K562 (cell line): ENCODE measurements at regions not wholly inside any gene's neighbourhood (a gene's known extent, or its start where the extent isn't known, plus 50 kb on each side); places are given as distances from the start of the nearest gene placed in this dataset.
A peak's percentile ranks its signal among the peaks of the same experiment; 100 is the strongest.

Experiments
- ATAC-seq: fragments of 200-7000 bp; cut with Tn5 transposase; 3 replicates; pipeline ENCODE4 v1.9.1; 2020; ENCODE audit warnings: moderate library complexity
- BruUV-seq: library from RNA; stranded (reverse); fragments of 400-500 nt; replicated peaks from 2 replicates; lab custom pipeline; 2021; lab: Mats Ljungman, UMichigan
- CTCF ChIA-PET: fragments of 300-600 bp; formaldehyde crosslinking; extraction: SDS; loops from one replicate; lab custom pipeline; 2021; ENCODE audit warnings: low intra/inter-chr PET ratio; lab: Yijun Ruan, JAX
- POLR2A ChIA-PET: fragments of 300-600, 350-650 bp; sonication (Branson Sonifier 250); formaldehyde crosslinking; extraction: SDS; loops from one replicate; lab custom pipeline; 2021; ENCODE audit warnings: antibody characterized with exemption, inconsistent platforms; lab: Yijun Ruan, JAX
- DNase-seq, 4 experiments: peaks; one replicate each; pipeline versions ENCODE4 v3.0.0 to v3.0.0-alpha.2; 2011 to 2018; ENCODE audit warnings: low spot score in 3 of 4, mixed read lengths in 3 of 4; ENCODE audit errors: extremely low read depth in 1 of 4
- FAIRE-seq: peaks from 2 replicates; lab custom pipeline; 2011; peaks lifted over from hg19 to GRCh38; lab: Jason Lieb, UNC
- H2AFZ ChIP-seq: 2 replicates; pipeline ENCODE4 v1.6.0; 2011; ENCODE audit warnings: low read depth, low read length, control low read depth, inconsistent platforms
- H3K27ac ChIP-seq: fragments of 200-600 bp; 3 replicates; pipeline ENCODE4 v1.8.0; 2011; ENCODE audit warnings: low read depth, mild to moderate bottlenecking, control low read depth, inconsistent platforms, low read length, moderate library complexity, mixed read lengths; ENCODE audit errors: extremely low read depth
- H3K27me3 ChIP-seq, 2 experiments: fragments of 300-600 bp in 1 of 2; 2 replicates in 1 of 2; 3 replicates in 1 of 2; pipeline versions ENCODE4 v1.6.0 to v1.8.0; 2011; ENCODE audit warnings: inconsistent platforms in 2 of 2, low read length in 2 of 2, mild to moderate bottlenecking in 1 of 2, mixed read lengths in 1 of 2, moderate library complexity in 1 of 2; ENCODE audit not compliant: control insufficient read depth in 2 of 2, insufficient read depth in 2 of 2
- H3K36me3 ChIP-seq: fragments of 300-600 bp; 3 replicates; pipeline ENCODE4 v1.8.0; 2011; ENCODE audit warnings: mild to moderate bottlenecking, low read length, inconsistent platforms; ENCODE audit not compliant: control insufficient read depth, insufficient read depth
- H3K4me1 ChIP-seq, 2 experiments: fragments of 200-600 bp in 1 of 2; replicated peaks in 1 of 2; 2 replicates in 1 of 2; 3 replicates in 1 of 2; pipeline versions ENCODE4 v1.5.1 to v1.8.0; 2011; ENCODE audit warnings: inconsistent platforms in 2 of 2, low read length in 2 of 2, mild to moderate bottlenecking in 1 of 2, mixed read lengths in 1 of 2, moderate library complexity in 1 of 2; ENCODE audit not compliant: control insufficient read depth in 2 of 2, insufficient read depth in 2 of 2
- H3K4me2 ChIP-seq: 2 replicates; pipeline ENCODE4 v1.6.1; 2011; ENCODE audit warnings: low read length, control low read depth, inconsistent platforms, mixed read lengths; ENCODE audit not compliant: insufficient read depth
- H3K4me3 ChIP-seq: fragments of 200-600 bp; sonication (generic), shearing (Covaris generic); 2 replicates; pipeline ENCODE4 v1.5.1; 2016; ENCODE audit warnings: control low read depth, inconsistent platforms
- H3K79me2 ChIP-seq: fragments of 200-600 bp; 3 replicates; pipeline ENCODE4 v1.8.0; 2011; ENCODE audit warnings: low read length, inconsistent platforms; ENCODE audit not compliant: control insufficient read depth, insufficient read depth
- H3K9ac ChIP-seq, 2 experiments: 2 replicates each; pipeline versions ENCODE4 v1.6.0 to v1.6.1; 2011; ENCODE audit warnings: low read depth in 2 of 2, low read length in 2 of 2, control low read depth in 1 of 2, inconsistent platforms in 1 of 2, mild to moderate bottlenecking in 1 of 2, mixed read lengths in 1 of 2; ENCODE audit not compliant: insufficient read depth in 1 of 2
- H3K9me1 ChIP-seq: one replicate; pipeline ENCODE4 v1.6.0; 2011; ENCODE audit warnings: inconsistent platforms, mild to moderate bottlenecking, low read length, moderate library complexity; ENCODE audit not compliant: control insufficient read depth, insufficient read depth
- H3K9me3 ChIP-seq: replicated peaks from 2 replicates; pipeline ENCODE4 v1.5.1; 2011; ENCODE audit warnings: low read depth, low read length, inconsistent platforms; ENCODE audit not compliant: control insufficient read depth, insufficient read depth
- H4K20me1 ChIP-seq: replicated peaks from 2 replicates; pipeline ENCODE4 v1.6.1; 2011; ENCODE audit warnings: low read length, inconsistent platforms, mixed read lengths; ENCODE audit not compliant: control insufficient read depth, insufficient read depth
- BRCA1 ChIP-seq, 2 experiments: fragments of 450-650 bp in 1 of 2; sonication (generic) in 1 of 2; formaldehyde crosslinking in 1 of 2; IDR thresholded peaks; 2 replicates each; pipeline versions ENCODE4 v1.5.0 to v1.6.1; 2017 to 2020; ENCODE audit warnings: mild to moderate bottlenecking in 1 of 2, missing genetic modification reagents in 1 of 2
- CC2D1A ChIP-seq: fragments of 450-650 bp; IDR thresholded peaks from 2 replicates; pipeline ENCODE4 v1.6.1; 2017; ENCODE audit warnings: mild to moderate bottlenecking
- HNRNPLL ChIP-seq: fragments of 200-400 bp; formaldehyde crosslinking; IDR thresholded peaks from 2 replicates; pipeline ENCODE4 v1.6.1; 2017; ENCODE audit warnings: low read length, low read depth, mild to moderate bottlenecking; ENCODE audit not compliant: poor library complexity, severe bottlenecking
- ID3 ChIP-seq, 2 experiments: fragments of 250-450 bp in 1 of 2; fragments of 450-650 bp in 1 of 2; sonication (Bioruptor Pico) in 1 of 2; IDR thresholded peaks; 2 replicates each; pipeline versions ENCODE4 v1.6.1 to v1.8.0; 2016 to 2021; ENCODE audit warnings: mild to moderate bottlenecking in 2 of 2, moderate library complexity in 2 of 2, missing compliant biosample characterization in 1 of 2, missing genetic modification characterization in 1 of 2
- POU5F1 ChIP-seq: fragments of 150-350 bp; IDR thresholded peaks from 2 replicates; pipeline ENCODE4 v1.6.1; 2014; ENCODE audit warnings: borderline replicate concordance, low read length, low read depth, mild to moderate bottlenecking; ENCODE audit not compliant: partially characterized antibody
- TAF1 ChIP-seq: IDR thresholded peaks from 2 replicates; pipeline ENCODE4 v1.6.1; 2011; ENCODE audit warnings: mild to moderate bottlenecking, low read length, moderate library complexity; ENCODE audit not compliant: insufficient read depth, control insufficient read depth, severe bottlenecking; ENCODE audit errors: extremely low read depth
- TFAP4 ChIP-seq: sonication (generic); formaldehyde crosslinking; IDR thresholded peaks from 2 replicates; pipeline ENCODE4 v1.8.0; 2022; ENCODE audit warnings: missing genetic modification reagents, mild to moderate bottlenecking, moderate library complexity, borderline replicate concordance
- ZBTB26 ChIP-seq: fragments of 450-650 bp; formaldehyde crosslinking; IDR thresholded peaks from 2 replicates; pipeline ENCODE4 v1.4.0; 2022; ENCODE audit warnings: missing genetic modification characterization
- WGBS: fragments of 100-300 bp; shearing (Covaris generic); methylation state at CpG from one replicate; pipeline ENCODE4 v1.1.6; 2016; ENCODE audit warnings: low coverage, mixed read lengths; ENCODE audit not compliant: insufficient coverage; ENCODE audit errors: missing lambda C conversion rate; 5-methylcytosine and 5-hydroxymethylcytosine counted together
- in situ Hi-C: fragments of 300-500 bp; cut with MboI; formaldehyde crosslinking; loops from 4 replicates; pipeline ENCODE4 v1.15.0; 2018; ENCODE audit warnings: inconsistent platforms, mixed read lengths
- intact Hi-C: fragments of 100-400 bp; cut with micrococcal nuclease; formaldehyde crosslinking; loops from 2 replicates; pipeline ENCODE4 v1.14.2; 2022

- H4K20me1 ChIP-seq = no peaks in the 10 kb centered on the region
- DNase-seq (no peak), ATAC-seq (no peak), FAIRE-seq (no peak)
- 85% methylated on average over 3 of the region's 3 CpGs for WGBS
- H3K36me3 ChIP-seq = 0 out of 3 replicates have a peak, but pooled peaks cover 3% of the 10 kb centered on the region
- POLR2A ChIA-PET = interaction anchor here (1.2 kb wide), 1 partner anchor 30 kb away, joined by 3 read pairs; no protein-coding TSS in a partner anchor
- H3K4me1 ChIP-seq = peaks cover 19 to 42% of the 10 kb centered on the region in 2 experiments
- H3K9me1 ChIP-seq = no peaks in the 10 kb centered on the region
- H3K9me3 ChIP-seq = no peaks in the 10 kb centered on the region
- CTCF ChIA-PET = no interaction called here
- H3K27me3 ChIP-seq = no peaks in the 10 kb centered on the region
- no peak overlapping the region for H3K4me3 ChIP-seq
- no peak overlapping the region for H3K4me2 ChIP-seq
- in situ Hi-C loops = no loop called here
- H3K9ac ChIP-seq = peak overlapping the region in 1 of 2 experiments; percentile 59; a peak in 1 of 4 replicates
- BruUV-seq = no TSS peak
- H2AFZ ChIP-seq = no peak overlapping the region
- no peak for TF ChIP-seq HNRNPLL
- no peak for TF ChIP-seq ID3 (CRISPR knock-in tag; IDR thresholded peaks at IDR 0.05)
- no peak for TF ChIP-seq ID3 (tag; IDR thresholded peaks at IDR 0.05)
- TF ChIP-seq TAF1 = no peak
- TF ChIP-seq ZBTB26 (CRISPR knock-in tag) = no peak
- no peak for TF ChIP-seq POU5F1
- no peak for TF ChIP-seq CC2D1A
- TF ChIP-seq TFAP4 = no peak
- no peak for TF ChIP-seq BRCA1 (IDR thresholded peaks at IDR 0.05)
- no peak for TF ChIP-seq BRCA1 (CRISPR knock-in tag; IDR thresholded peaks at IDR 0.05)
- no peaks in the 10 kb centered on the region for H3K79me2 ChIP-seq
- H3K27ac ChIP-seq = peak overlapping the region; percentile 88
- intact Hi-C loops = loop anchor here (5.0 to 10.0 kb wide), 4 partner anchors 86 to 499 kb away; no protein-coding TSS in a partner anchor
Observed at GRCh38 chr15:95171564-95171963, 940.2 kb downstream of the MCTP2 start.
